Mesothelial cell of epicardium (in vitro differentiated cells): ENCODE measurements at regions not wholly inside any gene's neighbourhood (a gene's known extent, or its start where the extent isn't known, plus 50 kb on each side); places are given as distances from the start of the nearest gene placed in this dataset.

Experiments
- DNase-seq, 2 experiments: peaks; one replicate each; pipeline ENCODE4 v3.0.0; 2021; ENCODE audit warnings: low spot score in 2 of 2; ENCODE audit not compliant: unreplicated experiment in 2 of 2
- H3K27ac Mint-ChIP-seq: 2 replicates; pipeline ENCODE4 v1.8.0; 2021; ENCODE audit warnings: mixed read lengths
- H3K27me3 Mint-ChIP-seq: 2 replicates; pipeline ENCODE4 v1.8.0; 2021; ENCODE audit warnings: low read depth, mixed read lengths
- H3K36me3 Mint-ChIP-seq: 2 replicates; pipeline ENCODE4 v1.8.0; 2021; ENCODE audit warnings: mixed read lengths
- H3K4me1 Mint-ChIP-seq: 2 replicates; pipeline ENCODE4 v1.8.0; 2021; ENCODE audit warnings: mixed read lengths
- H3K4me3 Mint-ChIP-seq: 2 replicates; pipeline ENCODE4 v1.8.0; 2021; ENCODE audit warnings: mild to moderate bottlenecking, moderate library complexity, mixed read lengths
- H3K9me3 Mint-ChIP-seq: 2 replicates; pipeline ENCODE4 v1.8.0; 2021; ENCODE audit warnings: mixed read lengths
- TF ChIP-seq, protein P1 (sequence below): fragments of 200-600 bp; sonication (generic); IDR thresholded peaks from one replicate; pipeline ENCODE4 v1.5.0; 2021; ENCODE audit warnings: antibody characterized with exemption; ENCODE audit not compliant: unreplicated experiment

DNA sequence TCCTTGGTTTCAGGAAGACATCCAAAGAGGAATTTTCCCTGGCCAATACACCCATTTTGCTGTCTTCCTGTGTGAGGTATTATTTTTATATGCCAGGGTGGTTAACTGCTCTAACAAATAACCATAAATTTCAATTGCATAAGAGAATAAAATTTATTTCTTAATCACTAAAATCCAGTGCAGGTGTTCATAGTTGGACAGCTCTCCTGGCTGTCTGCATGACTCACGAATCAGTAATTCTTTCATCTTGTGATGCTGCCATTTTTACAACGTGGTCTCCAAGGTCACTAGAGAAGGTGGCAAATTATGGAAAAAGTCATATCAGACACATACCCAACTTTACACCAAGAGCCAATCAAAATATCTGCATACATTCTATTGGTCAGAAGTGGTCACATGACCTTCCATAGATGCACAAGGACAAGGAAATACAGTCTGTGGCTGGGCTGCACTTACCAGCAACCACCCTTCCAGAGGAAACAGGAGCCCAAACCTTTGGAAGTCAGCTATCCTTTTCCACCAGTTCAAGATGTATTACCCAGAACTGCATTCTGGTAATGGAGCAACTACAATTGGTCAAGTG lies 193.5 kb upstream of the PLEKHG7 start:
- no peak overlapping the region for H3K4me3 Mint-ChIP-seq
- DNase-seq = no peak
- peaks cover 5% of the 10 kb centered on the region for H3K9me3 Mint-ChIP-seq
- H3K36me3 Mint-ChIP-seq = no peaks in the 10 kb centered on the region
- no peak overlapping the region for H3K27ac Mint-ChIP-seq
- H3K27me3 Mint-ChIP-seq = no peaks in the 10 kb centered on the region
- peaks cover 19% of the 10 kb centered on the region for H3K4me1 Mint-ChIP-seq
- TF ChIP-seq, protein P1, sequence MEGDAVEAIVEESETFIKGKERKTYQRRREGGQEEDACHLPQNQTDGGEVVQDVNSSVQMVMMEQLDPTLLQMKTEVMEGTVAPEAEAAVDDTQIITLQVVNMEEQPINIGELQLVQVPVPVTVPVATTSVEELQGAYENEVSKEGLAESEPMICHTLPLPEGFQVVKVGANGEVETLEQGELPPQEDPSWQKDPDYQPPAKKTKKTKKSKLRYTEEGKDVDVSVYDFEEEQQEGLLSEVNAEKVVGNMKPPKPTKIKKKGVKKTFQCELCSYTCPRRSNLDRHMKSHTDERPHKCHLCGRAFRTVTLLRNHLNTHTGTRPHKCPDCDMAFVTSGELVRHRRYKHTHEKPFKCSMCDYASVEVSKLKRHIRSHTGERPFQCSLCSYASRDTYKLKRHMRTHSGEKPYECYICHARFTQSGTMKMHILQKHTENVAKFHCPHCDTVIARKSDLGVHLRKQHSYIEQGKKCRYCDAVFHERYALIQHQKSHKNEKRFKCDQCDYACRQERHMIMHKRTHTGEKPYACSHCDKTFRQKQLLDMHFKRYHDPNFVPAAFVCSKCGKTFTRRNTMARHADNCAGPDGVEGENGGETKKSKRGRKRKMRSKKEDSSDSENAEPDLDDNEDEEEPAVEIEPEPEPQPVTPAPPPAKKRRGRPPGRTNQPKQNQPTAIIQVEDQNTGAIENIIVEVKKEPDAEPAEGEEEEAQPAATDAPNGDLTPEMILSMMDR = no peak

DNA sequence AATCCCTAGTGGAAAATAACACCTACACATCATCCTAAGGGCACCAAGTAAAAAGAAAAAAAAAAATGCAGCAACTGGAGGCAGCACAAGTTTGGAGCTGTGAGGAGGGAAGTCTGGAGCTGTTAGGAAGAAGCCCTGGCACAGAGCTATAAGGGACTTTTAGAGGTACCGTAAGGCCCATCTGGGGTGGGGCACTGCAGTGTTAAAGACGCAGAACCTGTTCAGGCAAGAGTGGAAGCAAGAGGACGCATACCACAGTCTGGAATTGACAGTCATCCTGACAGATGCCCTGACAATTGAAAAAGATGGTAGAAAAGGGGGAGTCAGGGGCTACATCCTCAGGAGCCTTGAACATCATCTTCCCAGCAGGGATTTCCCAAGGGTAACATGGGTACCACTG lies 195.9 kb upstream of the PLEKHG7 start:
- H3K27ac Mint-ChIP-seq = no peak overlapping the region
- H3K36me3 Mint-ChIP-seq = no peaks in the 10 kb centered on the region
- no peaks in the 10 kb centered on the region for H3K27me3 Mint-ChIP-seq
- H3K4me3 Mint-ChIP-seq = no peak overlapping the region
- no peaks in the 10 kb centered on the region for H3K9me3 Mint-ChIP-seq
- DNase-seq = no peak
- TF ChIP-seq, protein P1 = no peak
- H3K4me1 Mint-ChIP-seq = peaks cover 32% of the 10 kb centered on the region

DNA sequence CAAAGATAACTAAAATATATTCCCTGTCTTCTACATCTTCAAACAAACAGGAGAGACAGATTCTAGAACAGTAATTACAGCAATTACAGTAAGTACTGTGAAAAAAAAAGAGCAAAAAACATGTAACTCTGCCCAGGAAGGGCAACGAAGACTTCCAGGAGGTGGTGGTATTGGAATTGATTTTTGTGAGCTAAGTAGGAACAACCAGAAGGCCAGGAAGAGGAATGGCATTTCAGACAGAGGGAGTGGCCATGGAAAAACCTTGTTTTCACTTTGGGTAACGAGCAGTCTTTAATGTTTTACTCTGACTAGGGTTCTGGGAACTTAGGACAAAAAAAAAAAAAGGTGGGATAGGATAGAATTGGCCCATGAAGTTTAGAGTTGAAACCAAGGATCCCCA lies 196.3 kb upstream of the PLEKHG7 start:
- Mint-ChIP-seq H3K4me1 (peaks cover 32% of the 10 kb centered on the region), H3K27me3 (no peaks in the 10 kb centered on the region), H3K4me3 (no peak overlapping the region), H3K27ac (peak overlapping the region; percentile 36), H3K36me3 (no peaks in the 10 kb centered on the region), H3K9me3 (no peaks in the 10 kb centered on the region)
- no peak for DNase-seq
- TF ChIP-seq, protein P1 = no peak

DNA sequence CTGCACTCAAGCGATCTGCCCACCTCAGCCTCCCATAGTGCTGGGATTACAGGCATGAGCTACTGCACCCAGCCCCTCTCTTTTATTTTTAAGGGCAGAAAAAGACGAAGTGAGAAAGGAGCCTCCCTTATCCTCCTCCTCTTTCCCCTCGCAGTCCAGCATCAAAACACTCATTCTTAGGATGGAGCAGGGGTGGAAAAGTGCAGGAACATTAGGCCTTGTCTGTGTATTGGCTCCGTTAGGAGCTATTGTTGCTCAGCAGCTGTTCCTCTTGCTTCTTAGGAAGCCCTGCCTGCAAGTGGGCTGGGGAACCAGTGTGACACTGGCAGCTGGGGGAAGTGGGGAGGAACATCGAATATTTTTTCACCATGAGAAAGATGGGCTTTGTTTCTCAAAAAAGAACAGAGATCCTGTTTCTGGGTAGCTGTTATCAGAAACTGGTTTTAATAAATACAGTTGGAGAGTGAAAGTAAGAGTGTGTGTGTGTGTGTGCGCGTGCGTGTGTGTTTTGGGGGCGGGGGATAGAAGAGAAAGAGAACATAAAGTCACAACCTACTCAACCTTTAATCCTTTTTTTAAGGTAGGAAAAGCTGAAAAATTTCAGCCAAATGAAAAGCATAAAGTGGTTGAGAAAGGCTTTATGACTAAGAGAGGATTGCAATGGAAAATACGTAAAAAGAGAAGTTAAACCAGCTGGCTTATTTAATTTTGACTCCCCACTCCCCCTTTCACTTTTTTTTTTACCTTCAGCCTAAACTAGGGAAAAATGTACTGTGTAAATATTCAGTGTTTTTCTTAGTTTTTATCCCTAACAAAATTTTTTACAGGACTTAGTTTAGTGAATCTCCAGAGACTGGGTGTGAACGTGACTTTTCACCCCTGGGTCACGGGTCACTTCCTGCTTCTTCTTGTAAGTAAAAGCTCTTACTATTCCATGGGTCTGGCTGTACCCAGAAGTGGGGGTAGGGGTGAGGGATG lies 197.2 kb upstream of the PLEKHG7 start:
- Mint-ChIP-seq H3K36me3 (no peaks in the 10 kb centered on the region), H3K4me1 (peaks cover 32% of the 10 kb centered on the region), H3K9me3 (no peaks in the 10 kb centered on the region), H3K4me3 (peak overlapping the region; percentile 4), H3K27me3 (no peaks in the 10 kb centered on the region), H3K27ac (peak overlapping the region; percentile 79)
- no peak for DNase-seq
- TF ChIP-seq, protein P1 = no peak

DNA sequence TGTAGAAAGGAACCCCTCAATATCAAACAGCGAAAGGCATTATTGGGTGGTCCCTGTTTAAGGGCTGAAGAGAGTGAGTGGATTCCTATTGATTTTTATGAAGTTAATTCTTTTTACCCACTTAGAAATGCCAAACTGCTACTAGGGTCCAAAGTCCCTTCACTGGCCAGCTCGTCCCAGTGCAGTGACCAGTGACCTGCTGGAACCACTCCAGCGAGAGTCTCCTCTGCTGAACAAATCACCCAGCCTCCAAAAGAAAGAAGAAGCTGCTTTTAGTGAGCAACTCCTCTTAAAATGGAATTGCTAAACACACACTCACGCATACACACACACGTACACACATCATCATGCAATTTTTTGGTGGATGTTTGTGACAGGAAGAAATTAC lies 198.2 kb upstream of the PLEKHG7 start:
- Mint-ChIP-seq H3K27ac (no peak overlapping the region), H3K27me3 (no peaks in the 10 kb centered on the region)

More for the DNA sequence above, 198.2 kb upstream of the PLEKHG7 start:
- H3K9me3 Mint-ChIP-seq = no peaks in the 10 kb centered on the region
- H3K4me1 Mint-ChIP-seq = peaks cover 32% of the 10 kb centered on the region
- TF ChIP-seq, protein P1 = no peak
- no peak overlapping the region for H3K4me3 Mint-ChIP-seq
- no peaks in the 10 kb centered on the region for H3K36me3 Mint-ChIP-seq
- DNase-seq = no peak
